Astrocyte of the cerebellum (primary cell): ENCODE measurements at regions not wholly inside any gene's neighbourhood (a gene's known extent, or its start where the extent isn't known, plus 50 kb on each side); places are given as distances from the start of the nearest gene placed in this dataset.

Experiments
- DNase-seq: peaks from one replicate; pipeline ENCODE4 v3.0.0-alpha.2; 2011; ENCODE audit warnings: low read depth
- H3K4me3 ChIP-seq: 2 replicates; pipeline ENCODE4 v1.5.1; 2011; ENCODE audit warnings: mild to moderate bottlenecking, low read depth, low read length, moderate library complexity
- CTCF ChIP-seq: IDR thresholded peaks from 2 replicates; pipeline ENCODE4 v1.5.1; 2012; ENCODE audit warnings: low read length, low read depth, moderate library complexity, mild to moderate bottlenecking; ENCODE audit errors: missing control alignments
- in situ Hi-C: cut with HindIII; loops from 2 replicates; pipeline ENCODE4 v1.10.0; 2017; ENCODE audit warnings: low sequenced_read_pairs

DNA sequence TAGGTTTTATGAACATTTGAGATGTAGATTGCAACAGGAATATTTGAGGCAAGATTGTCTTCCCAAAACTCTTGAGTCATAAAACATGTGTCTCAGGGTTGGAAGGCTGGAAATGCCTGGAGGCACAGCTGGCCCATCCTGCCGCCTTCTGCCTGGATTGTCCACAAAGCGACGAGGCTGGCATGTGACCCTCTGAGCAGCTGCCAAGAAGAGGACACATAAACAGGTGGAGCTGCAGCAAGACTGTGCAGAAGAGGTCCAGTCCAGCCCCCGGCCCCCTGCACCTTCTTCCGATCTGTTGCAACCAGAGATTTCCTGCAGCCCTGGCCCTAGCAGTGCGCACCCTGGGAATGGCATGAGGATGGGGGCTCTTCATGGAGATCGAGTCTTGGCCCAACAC lies 101.9 kb upstream of the BCOR start:
- no peak for DNase-seq
- TF ChIP-seq CTCF, result no peak
- H3K4me3 ChIP-seq, result no peak overlapping the region
- in situ Hi-C loops, result no loop called here

DNA sequence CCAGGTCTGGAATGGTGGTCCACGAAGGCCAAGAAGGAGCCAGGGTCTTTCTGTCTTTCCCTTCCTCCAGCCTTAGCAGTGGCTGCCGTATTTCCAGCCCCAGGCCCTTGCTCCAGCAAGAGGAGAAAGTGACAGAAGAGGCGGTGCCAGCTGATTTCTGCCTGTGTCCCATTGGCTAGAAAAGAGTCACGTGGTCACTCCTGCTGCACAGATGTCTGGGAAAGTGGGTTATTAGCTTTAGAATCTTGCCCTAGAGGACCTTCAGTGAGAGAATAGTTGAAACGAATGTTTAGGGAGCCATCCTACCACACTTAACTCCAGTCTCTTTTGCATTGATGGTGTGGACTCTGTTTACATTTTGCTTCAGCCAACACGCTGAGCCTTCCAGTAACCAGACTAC lies 99.3 kb upstream of the BCOR start:
- no peak overlapping the region for H3K4me3 ChIP-seq
- in situ Hi-C loops, result no loop called here
- no peak for TF ChIP-seq CTCF
- DNase-seq, result no peak

DNA sequence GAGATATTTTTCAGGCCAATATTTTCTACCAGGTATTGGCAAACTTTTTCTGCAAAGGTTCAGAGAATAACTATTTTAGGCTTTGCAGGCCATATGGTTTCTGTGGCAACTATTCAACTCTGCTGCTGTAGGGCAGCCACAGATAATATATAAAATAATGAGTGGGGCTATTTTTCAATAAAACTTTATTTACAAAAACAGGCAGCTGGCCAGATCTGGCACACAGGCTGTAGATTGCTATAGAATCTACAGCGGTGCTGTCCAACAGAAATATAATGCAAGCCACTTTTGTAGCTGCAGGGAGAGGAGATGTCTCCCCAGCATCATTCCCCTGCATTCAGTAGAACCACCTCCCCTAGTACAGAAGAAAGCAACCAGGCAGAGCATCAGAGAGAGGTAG lies 97.6 kb upstream of the BCOR start:
- in situ Hi-C loops, result no loop called here
- no peak overlapping the region for H3K4me3 ChIP-seq
- no peak for TF ChIP-seq CTCF
- no peak for DNase-seq

- TF ChIP-seq CTCF, result no peak
- H3K4me3 ChIP-seq, result no peak overlapping the region
- no peak for DNase-seq
- in situ Hi-C loops, result loop anchor here (5.0 kb wide), 1 partner anchor 65 kb away; no protein-coding TSS in a partner anchor
Measured at GRCh38 chrX:40192196-40192595, 94.4 kb upstream of the BCOR start.

GRCh38 chrX:40189637-40190036 lies 91.9 kb upstream of the BCOR start:
- in situ Hi-C loops, result loop anchor here (5.0 kb wide), 1 partner anchor 68 kb away; no protein-coding TSS in a partner anchor
- no peak for TF ChIP-seq CTCF
- no peak overlapping the region for H3K4me3 ChIP-seq
- DNase-seq, result no peak

DNA sequence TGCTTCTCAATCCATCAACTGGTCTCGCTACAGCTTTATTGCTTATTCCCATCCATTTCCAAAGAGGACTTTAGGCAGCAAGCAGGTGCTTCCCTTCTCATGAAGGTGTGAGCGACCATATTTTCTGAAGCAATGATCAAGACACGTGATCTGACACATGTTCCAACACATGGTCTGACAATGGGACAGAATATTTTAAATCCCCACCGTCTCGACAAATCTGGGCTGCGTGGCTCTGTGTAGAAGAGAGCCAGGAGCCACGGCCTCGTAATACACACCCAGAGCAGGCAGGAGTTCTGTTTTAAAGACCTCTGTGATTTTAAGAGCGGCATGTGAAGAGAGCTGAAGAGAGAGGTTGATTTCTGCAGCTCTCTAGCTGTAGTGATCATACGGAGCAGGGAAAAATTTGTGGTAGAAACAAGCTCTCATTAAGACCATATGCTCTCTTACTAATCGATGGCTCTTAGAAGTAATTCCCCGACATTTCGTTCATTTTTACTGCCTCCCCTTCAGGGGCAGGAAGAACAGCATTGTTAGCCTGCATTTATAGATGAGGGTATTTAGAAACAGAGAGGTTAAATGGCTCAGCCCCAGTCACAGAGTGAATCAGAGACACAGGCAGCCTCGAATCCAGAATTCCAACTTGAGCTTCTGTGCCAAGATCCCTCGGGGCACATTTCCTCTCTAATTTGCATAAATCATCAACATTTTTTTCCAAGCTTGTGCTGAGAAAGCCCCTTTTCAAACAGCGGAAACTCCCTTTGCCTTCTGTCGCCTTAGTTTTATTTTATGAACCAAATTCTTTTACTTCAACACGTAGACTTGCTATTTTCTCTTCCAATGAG lies 91.0 kb upstream of the BCOR start:
- TF ChIP-seq CTCF, result no peak
- DNase-seq, result no peak
- in situ Hi-C loops, result no loop called here
- no peak overlapping the region for H3K4me3 ChIP-seq
